GM19395 (cell line): ENCODE measurements at regions not wholly inside any gene's neighbourhood (a gene's known extent, or its start where the extent isn't known, plus 50 kb on each side); places are given as distances from the start of the nearest gene placed in this dataset.

Experiments used
- ATAC-seq: cut with Tn5 transposase; IDR thresholded peaks from one replicate; pipeline ENCODE4 v1.9.1; 2021; ENCODE audit warnings: mild to moderate bottlenecking, moderate library complexity; ENCODE audit not compliant: unreplicated experiment

DNA sequence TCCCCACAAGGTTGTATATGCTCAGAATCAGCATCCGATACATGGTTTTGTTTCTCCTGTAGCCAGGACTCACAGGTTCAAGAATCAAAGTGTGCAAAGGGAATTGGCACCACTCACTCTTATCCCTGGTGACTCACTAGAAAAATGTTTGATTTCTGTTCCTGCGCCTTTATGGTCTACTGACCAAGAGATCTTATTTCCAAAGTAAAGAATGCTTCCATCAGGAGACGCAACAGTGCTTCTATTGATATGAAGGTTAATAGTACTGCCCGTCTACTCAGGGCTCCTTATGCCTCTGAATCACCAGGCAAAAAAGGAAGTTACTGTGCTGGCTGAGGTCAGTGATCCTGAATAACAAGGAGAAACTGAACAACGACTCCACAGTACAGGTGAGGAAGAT is 1392.0 kb upstream of the PRMT6 start:
- no peak for ATAC-seq

DNA sequence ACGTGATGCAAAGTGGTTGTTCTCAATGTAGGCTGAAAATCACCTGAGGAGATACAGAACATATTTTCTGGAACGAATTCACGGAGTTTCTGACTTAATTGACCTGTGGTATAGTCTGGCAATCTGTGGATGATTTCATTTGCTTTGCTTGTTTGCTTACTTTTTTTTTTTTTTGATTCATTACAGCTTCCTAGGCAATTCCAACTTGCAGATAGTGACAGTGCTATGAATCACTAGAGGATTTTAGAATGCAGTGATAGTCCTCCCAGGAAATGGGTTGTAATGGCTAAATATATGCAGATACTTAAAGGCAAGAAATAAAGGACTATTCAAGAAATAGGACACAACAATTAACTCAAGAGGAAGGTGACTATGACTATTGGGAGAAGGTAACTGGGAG is 1378.1 kb upstream of the PRMT6 start:
- ATAC-seq: no peak

DNA sequence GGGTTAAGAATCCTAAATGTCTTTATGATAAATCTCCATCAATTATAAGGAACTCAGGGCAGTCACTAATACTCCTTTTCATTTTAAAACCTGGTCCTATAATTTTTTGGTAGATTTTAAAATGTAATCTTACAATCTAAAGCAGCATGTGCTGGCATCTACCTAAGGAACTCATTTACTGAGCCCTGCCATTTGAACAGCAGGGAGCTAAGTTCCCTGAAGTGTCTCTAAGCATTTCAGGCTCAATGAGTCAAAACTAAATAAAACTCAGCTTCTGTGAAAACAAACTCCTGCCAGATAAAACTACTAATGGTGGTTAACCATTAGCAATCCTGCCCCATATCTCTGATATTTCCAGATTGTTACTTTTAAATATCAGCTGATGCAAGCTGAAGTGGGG is 1371.8 kb upstream of the PRMT6 start:
- no peak for ATAC-seq

DNA sequence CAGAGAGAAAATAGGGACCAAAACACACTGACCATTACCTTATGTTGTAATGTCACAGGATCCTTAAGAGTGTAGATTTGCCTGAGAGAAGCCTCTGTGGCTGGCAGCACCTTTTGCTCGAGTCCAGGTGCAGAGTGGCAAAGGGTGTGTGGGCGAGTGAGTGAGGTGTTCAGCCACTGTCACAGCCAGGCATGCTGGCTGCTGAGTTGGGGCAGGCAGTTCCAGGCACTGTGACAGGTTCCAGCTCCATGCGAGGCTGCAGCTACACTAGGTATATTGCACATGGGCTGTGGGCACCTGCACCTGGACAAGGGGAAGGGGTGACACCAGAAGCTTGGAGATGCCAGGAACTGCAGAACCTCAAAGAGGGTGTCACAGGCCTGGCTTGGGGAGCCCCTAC is 1370.4 kb upstream of the PRMT6 start:
- no peak for ATAC-seq

DNA sequence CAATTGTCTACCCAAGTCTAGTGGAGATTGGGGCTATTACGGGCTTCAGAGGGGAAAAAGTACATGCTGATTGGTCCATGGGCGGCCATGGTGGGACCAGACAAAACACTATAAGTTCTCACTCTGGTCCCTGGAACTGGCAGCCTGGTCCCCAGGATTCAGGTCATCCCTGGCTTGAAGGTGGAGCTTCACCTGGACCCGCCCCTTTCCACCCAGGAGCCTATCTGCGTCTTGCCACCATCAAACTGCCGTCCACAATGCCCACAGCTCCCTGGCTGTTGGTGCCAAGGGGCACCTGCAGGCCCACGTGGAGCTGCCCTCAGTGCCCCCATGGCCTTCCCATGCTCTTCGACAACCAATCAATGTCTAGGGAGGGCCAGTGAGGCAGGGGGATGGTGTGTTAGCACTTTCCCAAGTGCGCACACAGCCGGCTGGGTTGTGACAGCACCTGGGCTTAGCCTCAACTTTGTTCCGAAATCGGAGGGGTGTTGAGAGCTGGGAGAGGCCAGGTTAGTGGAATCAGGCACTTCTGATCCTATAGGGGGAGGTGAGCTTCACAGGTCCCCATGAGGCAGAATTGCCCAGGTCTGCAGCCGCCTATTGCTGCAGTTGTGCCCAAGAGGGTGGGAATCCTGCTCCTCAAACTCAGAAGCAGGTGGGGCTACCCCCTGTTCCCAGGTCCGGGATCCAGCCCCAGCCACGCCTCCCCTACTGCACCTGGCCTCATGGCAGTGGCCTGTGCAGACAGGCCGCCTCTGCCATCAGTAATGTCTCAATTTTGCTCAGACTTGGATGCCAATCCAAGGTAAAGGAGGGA is 1369.4 kb upstream of the PRMT6 start:
- no peak for ATAC-seq

DNA sequence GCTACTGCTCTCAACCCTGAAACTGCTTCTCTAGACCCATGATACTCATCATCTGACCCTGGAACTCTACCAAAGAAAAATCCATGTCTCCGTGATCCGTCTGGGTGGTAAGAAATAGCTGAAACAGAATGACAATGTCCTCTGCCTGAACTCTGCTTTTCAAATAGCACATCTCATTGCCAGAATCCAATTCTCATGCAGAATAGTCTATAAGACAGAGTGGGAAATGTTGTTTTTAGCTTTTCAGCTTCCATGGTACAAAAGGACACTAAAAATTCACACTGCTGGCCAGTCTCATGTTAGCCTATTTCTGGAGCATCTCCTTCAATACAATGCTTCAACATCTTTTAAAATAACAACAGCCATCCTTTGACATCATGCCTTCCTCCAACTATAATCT is 1355.8 kb upstream of the PRMT6 start:
- no peak for ATAC-seq

DNA sequence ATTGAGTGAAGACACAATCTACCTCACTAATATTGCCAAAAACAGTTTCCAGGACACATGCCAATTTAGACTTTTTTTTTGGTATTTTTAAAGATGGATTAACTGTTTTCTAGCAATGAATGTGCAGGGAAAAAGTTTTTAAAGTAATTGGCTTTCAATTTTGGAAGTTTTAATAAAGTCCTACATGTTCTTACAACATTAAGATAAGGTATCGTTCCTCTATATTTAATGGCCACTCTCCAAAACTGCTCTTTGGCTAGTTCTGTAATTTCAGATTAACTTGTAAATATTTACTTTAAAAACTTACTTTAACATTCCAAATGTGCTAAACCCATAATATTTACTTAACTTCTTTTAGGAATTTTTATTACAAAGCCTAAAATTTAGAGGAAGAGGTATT is 1332.2 kb upstream of the PRMT6 start:
- no peak for ATAC-seq

DNA sequence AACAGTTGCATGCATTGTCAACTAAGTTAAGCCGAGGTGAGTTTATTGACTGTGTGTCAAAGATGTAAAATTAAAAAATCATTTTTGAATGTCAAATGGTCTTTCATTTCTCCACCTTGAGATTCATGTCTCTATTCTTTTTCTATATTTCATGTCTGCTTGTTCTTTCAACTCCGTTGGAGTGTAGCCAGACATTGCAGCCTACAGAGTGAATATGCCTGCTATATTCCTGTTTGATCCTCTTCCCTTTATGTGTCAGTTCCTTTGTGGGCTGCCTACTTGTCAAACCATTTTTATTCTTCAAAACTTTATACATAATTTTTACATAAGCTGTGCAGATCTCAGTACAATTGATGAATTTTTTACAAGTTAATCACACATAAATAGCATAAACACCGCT is 1325.8 kb upstream of the PRMT6 start:
- ATAC-seq: no peak

DNA sequence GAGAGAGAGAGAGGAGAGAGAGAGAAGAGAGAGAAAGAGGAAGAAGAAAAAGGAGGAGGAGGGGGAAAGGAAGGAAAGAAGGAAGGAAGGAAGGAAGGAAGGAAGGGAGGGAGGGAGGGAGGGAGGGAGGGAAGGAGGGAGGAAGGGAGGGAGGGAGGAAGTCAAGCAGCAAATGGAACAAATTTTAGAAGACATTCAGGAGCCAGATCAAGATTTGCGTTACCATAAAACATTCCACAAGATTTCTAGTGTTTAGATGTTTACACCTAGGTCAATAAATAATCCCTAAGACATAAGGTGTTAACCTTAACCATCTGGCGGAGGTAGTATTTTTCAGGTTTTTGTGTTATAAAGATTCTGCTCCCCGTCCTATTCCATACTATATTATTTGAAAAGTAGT is 1320.1 kb upstream of the PRMT6 start:
- no peak for ATAC-seq

DNA sequence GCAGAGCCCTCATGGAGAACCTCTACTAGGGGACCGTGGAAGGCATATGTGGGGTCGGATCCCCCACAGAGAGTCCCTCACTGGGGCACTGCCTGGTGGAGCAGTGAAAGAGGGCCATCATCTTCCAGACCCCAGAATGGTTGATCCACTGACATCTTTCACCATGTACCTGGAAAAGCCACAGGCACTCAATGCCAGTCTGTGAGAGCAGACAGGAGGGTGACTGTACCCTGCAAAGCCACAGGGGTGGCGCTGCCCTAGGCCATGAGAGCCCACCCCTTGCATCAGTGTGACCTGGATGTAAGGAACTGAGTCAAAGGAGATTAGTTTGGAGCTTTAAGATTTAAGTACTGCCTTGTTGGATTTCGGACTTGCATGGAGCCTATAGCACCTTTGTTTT is 1276.7 kb upstream of the PRMT6 start:
- ATAC-seq: no peak

DNA sequence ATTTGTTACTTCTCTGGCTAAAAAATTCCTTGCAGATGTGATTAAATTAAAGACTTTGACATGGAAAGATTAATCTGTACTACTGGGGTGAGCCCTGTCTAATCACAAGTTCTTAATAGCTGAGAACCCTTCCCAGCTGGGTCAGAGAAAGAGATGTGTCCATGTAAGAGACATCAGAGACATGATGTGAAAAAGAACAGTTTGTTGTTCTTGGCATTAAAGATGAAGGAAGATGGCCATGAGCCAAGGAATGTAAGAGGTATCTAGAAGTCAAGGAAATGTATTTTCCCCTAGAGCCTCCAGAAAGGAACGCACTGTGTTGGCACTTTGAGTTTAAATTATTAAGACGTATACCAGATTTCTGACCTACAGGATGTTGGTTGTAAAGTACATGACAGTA is 1271.5 kb upstream of the PRMT6 start:
- no peak for ATAC-seq

DNA sequence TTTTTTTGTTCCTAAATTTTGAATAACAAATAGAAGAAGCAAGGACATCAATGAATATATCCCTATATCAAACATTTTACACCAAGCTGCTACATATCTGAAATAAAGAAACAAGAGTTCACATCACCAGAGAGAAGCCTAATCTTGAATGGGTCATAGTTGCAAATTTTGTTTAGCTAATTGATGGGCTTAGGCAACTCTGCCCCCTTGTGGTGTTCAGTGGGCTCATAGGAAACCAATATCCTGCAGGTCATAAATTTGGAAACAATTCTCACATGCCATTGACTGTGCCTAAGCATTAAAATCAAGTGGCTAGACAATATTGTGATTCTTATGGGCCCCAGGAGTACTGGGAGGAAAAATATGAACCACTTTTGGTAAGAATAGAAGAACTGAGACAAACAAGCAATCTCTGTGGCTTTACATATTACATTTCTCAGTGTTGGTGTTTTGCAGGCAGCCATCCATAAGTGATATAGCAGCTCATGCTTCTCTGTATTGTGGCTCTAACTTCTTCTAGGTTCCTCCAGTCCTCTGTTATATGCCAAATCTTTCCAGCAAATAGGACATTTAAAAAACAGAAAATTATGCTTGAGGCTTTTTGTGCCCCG is 1262.8 kb upstream of the PRMT6 start:
- peak; percentile 77 for ATAC-seq

DNA sequence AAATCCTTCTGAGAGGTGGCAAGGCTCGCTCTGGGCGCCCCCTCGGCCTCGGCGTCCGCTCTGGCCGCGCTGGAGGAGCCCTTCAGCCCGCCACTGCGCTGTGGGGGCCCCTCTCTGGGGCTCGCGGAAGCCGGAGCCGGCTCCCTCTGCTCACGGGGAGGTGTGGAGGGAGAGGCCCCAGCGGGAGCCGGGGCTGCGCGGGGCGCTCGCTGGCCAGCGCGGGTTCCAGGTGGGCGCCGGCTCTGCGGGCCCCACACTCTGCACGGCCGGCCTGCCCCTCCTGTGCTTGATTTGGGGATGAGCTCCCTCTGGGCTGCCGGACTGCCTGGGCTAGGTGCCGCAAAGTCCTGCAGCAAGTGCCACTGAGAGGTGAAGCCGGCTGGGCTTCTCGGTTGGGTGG is 1260.7 kb upstream of the PRMT6 start:
- no peak for ATAC-seq

DNA sequence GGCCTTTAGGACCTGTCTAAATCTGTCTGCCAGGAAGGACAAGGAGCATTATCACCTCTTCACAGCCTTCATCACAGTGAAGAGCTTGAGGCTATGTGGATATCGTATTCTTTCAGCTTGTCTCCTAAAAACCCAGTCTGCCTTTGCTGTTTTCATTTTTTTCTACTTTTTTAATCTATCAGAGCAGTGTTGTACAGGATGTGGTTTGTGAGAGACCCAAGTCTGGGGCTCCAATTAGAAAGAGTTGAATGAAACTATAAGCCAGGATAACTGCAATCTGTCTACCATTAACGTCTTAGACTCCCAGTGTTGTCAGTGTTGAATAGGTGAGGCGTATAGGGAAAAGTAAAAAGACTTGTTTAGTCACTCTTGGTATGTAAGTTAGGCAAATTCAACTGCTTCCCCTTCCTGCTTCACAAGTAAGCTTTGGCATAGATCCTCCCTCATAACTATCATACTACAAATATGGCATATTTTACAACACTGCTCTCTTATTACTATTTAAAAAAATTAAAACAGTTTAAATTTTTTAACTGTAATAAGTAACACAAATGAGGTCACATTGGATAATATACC is 1225.8 kb upstream of the PRMT6 start:
- no peak for ATAC-seq

DNA sequence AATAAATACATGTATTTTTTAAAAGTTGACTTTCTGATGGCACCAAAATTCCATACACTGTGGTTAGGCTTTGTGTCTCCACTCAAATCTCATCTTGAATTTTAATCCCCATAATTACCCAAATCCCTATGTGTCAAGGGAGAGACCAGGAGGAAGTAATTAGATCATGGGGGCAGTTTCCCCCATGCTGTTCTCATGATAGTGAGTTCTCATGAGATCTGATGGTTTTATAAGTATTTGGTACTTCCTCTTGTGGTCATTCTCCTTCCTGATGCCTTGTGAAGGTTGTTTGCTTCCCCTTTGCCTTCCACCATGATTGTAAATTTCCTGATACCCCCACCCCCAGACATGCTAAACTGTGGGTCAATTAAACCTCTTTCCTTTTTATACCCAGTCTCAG is 1218.4 kb upstream of the PRMT6 start:
- ATAC-seq: no peak

DNA sequence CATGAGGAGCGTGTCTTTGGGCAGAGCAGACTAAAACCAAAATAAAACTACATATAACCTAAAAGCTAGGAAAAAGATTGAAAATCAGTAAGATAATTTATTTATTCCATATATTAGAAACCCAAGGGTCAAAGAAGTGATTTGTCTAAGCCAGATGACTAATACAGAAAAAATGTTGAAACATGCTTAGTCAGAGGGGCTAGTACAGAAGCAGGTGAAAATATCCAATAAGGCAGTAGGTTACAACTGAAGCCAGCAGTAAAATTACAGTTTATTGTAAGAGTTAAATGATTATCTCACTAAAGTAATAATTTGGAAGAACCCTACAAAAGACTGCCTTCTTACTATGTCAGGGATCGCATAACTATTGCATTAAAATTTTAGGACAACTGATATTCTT is 1190.9 kb upstream of the PRMT6 start:
- no peak for ATAC-seq

DNA sequence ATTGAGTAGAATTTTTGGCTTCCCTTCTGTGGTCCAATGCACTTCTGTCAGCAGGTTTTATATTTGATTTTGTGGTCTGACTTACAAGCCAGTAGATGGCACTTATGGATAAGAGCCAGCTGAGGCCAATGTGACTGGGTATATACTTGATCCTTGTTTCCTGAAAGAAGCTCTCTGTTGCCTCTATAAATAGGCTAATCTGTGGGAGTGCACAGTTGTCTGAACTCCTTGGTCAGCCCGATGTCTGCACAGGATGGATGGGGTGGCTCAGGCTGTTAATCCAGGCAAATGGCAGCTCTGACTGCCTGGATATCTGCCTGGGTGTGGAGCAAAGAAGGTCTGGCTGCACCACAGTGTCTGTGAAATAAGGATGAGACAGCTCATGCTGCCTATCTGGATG is 1183.7 kb upstream of the PRMT6 start:
- no peak for ATAC-seq

DNA sequence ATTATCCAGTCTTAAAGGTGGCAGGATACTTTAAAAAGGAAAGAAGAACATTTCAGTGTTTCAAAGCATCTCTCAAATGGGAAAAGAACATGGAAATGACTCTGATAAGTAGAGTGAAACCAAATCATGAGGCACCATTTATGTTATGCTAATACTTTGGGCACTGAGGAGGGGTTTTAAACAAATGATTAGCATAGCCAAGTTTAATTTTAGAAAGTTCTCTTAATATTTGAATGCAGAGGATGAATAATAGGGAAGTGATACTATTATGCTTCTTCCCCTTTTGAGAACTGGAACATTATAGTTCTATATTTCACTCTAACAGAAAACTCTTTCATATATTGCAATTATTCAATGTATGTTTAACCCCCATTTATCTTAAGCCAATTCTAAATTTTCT is 1181.9 kb upstream of the PRMT6 start:
- ATAC-seq: no peak

DNA sequence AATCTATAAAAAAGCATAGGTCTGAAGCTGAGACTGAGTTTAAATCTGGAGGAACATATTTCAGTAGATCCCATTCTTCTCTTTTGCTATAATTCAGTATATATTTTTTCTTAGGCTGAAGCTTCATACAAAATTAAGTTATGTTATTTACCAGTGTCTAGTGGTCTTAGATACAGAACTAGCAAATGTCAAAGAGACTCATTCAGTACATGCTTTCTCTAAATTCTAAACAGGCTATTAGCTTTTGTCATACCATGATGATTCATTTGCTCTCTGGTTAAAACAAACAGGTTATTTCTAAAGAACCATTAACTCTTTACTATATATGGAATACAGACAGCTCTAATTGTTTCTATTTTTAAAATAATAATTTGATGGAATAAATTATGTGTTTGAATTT is 1170.2 kb upstream of the PRMT6 start:
- ATAC-seq: no peak

DNA sequence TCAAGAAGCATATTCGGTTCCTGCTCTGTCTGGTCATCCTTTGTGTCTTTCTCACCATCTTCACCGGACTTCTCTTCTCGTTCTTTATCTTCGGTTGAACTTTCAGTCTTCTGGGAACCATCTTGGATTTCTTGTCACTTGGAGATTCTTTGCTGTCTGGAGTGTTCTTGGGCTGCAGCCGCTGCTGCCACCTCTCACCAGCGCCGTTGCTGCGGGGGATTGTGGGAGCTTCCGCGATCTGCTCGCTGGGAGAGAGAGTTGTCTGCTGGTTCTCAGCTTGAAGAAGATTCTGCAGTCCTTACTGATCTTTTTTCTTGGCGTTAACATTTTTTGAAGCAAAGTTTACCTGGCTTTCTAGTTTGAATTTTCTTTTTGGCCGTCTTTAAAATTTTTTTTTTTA is 1165.2 kb upstream of the PRMT6 start:
- no peak for ATAC-seq

DNA sequence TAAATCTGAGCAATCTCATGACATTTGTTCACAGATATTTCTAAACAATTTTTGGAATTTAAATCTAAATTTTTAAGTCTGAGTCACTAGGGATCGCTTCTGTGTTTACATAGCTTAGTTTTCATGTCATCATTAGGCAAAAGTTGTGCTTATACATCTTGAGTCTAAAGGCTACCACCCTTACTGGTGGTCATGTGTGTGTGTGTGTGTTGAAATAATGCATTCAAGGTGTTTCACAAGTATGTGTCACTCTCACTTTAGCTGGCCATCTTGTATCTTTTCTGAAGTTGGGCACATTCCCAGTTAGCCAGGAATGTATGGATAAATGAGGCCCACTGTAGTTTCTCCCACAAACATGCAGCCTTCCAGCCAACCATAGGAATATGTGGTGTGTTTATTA is 1162.5 kb upstream of the PRMT6 start:
- ATAC-seq: no peak

DNA sequence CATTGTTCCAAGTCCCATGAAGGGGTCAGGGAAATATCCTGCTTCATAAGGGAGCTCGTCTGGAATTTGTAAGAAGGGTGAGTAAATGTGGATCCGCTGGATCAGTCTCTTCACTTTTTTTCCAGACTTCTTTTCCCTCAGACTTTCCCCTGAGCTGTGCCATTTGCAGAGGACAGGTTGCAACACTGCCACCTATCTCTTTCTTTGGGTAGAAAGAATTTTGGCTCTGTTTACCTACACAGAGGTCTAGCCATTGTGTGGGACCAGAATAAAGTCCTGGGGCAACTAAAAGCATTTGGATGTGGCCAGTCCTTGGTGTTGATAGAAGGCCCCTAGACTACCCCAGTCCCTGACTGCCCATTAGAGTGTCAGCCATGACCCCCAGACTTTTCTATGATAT is 1146.7 kb upstream of the PRMT6 start:
- no peak for ATAC-seq

DNA sequence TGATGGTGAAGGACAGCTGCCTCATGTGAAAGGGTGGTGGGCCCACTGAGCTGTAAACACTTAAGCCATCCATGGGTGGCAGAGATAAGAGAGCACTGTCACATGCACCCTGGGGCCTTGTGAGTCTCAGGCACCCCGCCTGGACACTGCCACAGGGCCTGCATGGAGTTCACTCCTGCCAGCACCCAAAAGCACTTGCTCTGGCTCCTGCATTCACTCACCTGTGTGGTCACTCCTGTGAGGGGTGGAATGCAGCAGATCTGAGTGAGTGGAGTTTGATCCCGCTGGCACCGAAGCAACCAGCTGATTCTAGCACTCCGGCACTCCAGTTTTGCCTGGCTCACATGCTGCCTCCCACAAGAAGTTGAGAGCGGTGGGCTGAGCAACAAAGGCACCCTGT is 1142.1 kb upstream of the PRMT6 start:
- no peak for ATAC-seq
